GM12874 (cell line): ENCODE measurements at regions not wholly inside any gene's neighbourhood (a gene's known extent, or its start where the extent isn't known, plus 50 kb on each side); places are given as distances from the start of the nearest gene placed in this dataset.

ENCODE experiments used
- TF ChIP-seq, protein P1 (sequence below): IDR thresholded peaks from 2 replicates; pipeline ENCODE4 v1.5.1; 2011; ENCODE audit warnings: low read depth, mild to moderate bottlenecking, control low read depth, low read length, moderate library complexity; ENCODE audit not compliant: insufficient read depth

DNA sequence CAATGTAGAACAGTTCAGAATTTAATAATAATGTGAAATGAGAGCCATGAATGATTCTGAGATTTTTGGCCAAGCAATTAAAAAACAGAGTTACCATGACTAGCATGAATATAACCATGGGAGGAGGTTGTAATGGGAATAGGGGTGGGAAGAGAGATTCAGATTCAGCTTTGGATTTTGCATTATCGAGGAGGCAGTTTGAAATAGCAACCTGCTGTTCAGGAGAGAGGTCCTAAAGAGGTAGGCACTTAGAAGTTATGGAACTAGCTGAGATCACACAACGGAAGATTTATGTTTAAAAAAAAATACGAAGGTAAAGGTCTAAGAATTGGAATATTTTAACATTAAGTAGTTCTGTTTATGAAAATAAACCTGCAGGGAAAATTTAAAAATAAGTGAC is 124.4 kb upstream of the TECRL start:
- TF ChIP-seq, protein P1, sequence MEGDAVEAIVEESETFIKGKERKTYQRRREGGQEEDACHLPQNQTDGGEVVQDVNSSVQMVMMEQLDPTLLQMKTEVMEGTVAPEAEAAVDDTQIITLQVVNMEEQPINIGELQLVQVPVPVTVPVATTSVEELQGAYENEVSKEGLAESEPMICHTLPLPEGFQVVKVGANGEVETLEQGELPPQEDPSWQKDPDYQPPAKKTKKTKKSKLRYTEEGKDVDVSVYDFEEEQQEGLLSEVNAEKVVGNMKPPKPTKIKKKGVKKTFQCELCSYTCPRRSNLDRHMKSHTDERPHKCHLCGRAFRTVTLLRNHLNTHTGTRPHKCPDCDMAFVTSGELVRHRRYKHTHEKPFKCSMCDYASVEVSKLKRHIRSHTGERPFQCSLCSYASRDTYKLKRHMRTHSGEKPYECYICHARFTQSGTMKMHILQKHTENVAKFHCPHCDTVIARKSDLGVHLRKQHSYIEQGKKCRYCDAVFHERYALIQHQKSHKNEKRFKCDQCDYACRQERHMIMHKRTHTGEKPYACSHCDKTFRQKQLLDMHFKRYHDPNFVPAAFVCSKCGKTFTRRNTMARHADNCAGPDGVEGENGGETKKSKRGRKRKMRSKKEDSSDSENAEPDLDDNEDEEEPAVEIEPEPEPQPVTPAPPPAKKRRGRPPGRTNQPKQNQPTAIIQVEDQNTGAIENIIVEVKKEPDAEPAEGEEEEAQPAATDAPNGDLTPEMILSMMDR, result no peak

GRCh38 chr4:64533159-64533558 is 123.9 kb upstream of the TECRL start:
- TF ChIP-seq, protein P1, result no peak

DNA sequence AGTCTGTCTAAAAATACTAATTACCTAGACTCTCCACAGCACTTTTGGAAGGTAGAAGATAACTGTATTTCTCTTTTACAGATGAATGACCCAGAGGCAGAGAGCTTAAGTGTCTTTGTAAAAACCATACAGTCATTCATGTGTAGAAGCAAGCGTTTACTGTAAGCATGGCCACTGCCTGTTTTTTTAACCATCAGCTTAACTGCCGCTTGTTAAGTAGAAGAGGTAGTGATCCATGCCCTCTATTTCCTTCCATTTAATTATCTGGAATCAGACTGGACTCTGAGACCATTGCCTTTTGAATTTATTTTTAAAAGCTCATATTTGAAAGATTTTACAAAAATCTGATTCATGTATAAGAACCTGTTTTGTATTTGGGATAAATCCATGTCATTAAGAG is 111.2 kb upstream of the TECRL start:
- TF ChIP-seq, protein P1, result no peak

DNA sequence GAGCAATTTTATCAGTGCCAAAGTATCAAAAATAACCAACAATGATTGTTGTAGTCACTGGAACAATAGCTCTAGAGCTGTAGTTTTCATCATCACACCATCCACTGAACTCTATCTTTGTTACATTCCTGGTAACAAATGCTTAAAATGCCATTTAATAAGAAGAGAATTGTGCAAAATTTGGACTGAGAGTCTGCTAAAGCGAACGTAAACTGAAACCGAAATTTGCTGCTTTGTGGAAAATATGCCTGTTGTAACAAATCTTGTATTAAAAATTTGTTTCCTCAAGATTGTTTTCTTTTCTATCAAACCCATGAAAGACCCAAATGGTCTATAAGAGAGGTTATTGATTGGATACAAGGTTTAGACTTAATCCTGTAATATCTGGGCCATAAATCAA is 109.3 kb upstream of the TECRL start:
- TF ChIP-seq, protein P1, result no peak

DNA sequence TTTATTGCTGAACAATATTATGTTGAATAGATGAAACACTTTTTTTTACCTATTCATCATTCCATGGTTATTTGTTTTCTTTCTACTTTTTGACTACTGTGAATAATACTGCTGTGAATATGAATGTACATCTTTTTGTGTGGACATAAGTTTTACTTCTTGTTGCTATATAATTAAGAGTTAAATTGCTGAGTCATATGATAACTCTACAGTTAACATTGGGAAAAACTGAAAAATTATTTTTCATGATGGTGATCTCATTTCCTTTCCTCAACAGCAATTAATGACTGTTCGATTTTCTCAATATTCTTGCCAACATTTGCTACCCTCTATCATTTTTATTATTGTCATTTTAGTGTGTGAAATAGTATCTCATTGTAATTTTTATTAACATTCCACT is 106.9 kb upstream of the TECRL start:
- TF ChIP-seq, protein P1, result no peak

- TF ChIP-seq, protein P1, result no peak
Measured at GRCh38 chr4:64508089-64508488, 98.8 kb upstream of the TECRL start.

- TF ChIP-seq, protein P1, result no peak
Measured at GRCh38 chr4:64503945-64504675, 94.9 kb upstream of the TECRL start.
